EL (cell line): ENCODE measurements at regions not wholly inside any gene's neighbourhood (a gene's known extent, or its start where the extent isn't known, plus 50 kb on each side); places are given as distances from the start of the nearest gene placed in this dataset.

Experiments
- DNase-seq: peaks from one replicate; pipeline ENCODE4 v3.0.0-alpha.2; 2016

- DNase-seq = no peak
These were observed 187.1 kb downstream of the BCOR start for GRCh38 chrX:39910651-39911050.

- no peak for DNase-seq
These were observed 186.4 kb downstream of the BCOR start for GRCh38 chrX:39911278-39911897.

GRCh38 chrX:39912126-39912525 lies 185.6 kb downstream of the BCOR start:
- DNase-seq = no peak

DNA sequence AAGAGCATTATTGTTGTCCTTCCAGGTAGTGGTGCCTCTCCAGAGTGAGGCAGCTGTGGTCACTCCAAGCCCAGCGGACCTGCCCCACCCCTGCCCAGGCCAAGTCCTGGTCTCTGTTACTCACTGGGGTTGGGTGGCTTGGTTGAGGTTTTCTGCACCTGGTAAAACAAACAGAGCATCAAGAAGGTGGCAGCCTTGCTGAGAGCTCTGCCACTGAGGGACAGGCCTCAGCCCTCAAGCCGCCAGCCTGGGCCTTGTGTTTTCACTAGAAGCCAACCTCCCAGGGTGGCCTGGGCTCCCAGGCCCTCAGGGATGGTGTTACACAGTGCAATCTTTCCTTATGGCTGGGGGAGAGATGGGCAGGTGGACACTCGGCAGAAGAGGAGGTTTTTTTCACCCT lies 182.7 kb downstream of the BCOR start:
- DNase-seq = no peak

GRCh38 chrX:39915596-39915995 lies 182.2 kb downstream of the BCOR start:
- DNase-seq = no peak

- DNase-seq = no peak
These were observed 175.9 kb downstream of the BCOR start for GRCh38 chrX:39921838-39922237.

DNA sequence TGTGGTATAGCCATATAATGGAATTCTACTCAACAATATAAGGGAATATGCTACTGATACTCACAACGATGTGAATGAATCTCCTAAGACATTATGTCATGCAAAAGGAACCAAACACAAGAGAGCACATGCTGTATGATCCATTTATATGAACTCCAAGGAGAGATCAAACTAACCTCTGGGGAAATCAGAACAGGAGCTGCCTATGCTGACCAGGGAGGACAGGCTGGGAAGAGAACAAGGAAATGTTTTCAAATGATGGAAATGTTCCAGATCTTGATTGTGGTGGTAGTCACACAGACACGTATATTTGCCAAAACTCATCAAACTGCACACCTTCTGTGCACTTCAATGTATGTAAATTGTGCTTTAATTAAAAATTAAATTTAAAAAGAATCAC lies 175.3 kb downstream of the BCOR start:
- no peak for DNase-seq

DNA sequence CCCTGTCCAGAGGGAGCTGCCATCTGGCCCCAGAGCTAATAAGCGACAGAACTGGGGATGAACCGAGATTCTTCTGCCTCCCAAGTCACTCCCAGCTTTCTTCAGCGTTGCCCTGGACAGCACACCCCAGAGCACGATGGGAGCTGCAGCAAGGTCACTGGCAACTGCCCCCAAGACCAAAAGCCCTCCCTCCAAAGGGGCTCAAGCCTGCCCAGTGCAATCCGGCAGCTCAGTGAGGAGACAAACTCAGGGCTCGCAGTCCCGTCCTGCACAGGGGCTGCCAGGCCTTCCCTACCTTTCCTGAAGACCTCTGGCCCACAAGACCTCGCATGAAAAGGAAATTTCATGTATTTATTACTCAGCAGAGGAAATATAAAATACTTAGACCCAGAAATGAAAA lies 174.8 kb downstream of the BCOR start:
- DNase-seq = no peak

DNA sequence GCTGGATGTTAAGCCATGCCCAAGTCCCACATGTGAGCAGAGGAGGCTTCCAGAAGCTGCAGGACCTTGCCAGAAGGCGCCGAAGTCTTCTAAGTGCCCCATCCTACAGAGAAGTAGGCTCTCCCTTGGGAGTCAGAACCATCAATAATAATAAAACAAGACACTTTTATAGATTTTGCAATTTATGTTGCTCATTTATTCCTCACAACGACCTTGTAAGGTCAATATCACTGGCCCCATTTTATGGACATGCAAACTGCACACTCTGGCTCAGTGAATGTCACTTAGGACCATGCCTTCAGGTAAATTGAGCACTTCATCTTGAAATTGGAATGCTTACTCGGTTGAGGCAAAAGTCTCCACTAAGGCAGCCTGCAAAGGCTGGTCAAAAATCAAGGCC lies 170.4 kb downstream of the BCOR start:
- no peak for DNase-seq

DNA sequence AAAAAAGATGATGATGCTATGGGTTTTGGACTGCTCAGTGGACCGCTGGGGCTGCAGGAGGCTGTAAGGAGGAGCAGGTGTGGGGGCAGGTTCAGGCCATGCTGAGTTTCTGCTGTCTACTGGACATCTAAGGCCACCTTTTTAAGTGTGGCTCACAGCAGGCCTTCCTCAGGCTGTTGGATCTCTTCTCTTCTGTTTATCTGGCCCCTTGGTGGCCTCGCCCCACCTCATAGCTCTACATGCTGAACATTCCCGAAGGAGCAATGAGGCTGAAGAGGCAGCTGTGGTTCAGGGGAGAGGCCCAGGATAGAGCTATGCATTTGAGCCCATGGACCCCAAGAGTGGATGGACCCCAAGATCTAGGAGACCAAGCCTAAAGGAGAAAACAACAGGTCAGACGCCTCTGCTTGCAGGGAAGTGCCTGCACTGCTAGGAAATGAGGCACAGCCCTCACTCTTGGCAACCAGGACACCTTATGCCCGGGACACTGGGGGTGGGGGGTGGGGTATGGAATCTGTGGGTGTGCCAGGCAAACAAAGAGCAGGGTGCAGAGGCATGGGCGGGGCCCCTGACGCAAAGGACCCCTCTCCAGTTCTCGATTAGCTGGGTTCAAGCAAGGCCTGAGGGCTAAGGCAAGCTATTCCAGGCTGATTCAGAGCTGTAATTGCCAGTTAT lies 168.9 kb downstream of the BCOR start:
- no peak for DNase-seq

DNA sequence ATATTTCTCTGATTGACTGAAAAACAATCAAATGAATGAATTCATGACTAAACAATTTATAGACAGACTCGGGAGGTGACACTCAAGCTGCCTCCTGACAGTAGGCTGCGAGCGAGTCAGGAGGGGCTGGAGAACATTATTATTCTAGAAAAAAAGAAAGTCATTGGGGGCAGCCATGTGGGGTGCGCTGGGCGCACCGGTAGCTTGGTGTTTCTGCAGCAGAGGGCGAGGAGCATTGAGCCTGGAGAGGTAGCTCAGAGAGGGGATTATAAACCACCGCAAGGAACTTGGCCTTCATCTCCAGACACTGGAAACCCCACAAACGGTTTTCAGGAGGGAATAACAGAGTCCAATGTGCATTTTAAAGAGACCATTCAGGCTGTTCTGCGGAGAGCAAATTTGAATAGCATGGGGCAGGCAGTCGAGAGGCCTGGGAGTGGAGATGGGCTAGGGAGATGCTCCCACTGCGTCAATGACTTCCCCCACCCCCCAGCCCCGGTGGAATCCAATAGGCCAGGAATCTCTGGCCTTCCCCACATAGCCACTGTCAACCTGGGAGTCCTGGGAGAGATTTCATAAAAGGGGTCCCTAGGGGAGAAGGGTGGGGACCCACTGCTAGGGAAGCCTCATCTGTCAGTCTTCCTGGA lies 168.3 kb downstream of the BCOR start:
- no peak for DNase-seq

- no peak for DNase-seq
These were observed 166.8 kb downstream of the BCOR start for GRCh38 chrX:39930786-39931528.

DNA sequence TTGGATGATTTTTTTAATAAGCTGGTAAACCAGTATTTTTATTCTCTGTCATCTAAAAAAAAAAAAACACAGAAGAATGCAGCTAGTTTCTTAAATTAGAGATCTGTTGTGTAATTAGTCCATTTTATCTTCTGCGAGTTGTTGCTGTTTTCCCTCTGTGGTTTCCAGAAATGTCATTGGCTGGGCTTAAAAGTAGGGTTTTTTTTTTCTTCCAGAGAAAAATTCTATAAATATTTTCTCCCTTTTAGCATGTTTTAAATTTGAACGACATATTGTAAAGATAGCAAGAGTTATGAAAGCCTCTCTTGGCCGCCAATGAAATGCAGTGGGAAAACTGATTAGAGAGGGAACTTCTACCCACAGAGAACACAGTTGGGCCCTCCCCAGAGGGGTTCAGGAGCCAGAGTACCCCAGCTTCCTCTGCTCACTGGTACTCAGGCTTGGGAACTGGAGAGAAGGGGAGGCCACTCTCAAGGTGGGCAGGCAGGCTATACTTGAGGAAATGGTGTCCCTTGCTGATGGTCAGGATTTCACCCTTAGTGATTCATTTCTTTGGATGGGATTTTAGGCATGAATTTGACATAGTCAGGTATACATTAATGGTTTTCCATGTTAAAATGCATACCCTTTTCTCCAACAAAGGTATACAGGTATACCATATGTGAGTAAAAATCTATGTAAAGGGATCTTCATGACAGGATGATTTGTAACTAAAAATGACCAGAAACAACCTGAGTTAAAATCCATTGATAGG lies 166.1 kb downstream of the BCOR start:
- no peak for DNase-seq

DNA sequence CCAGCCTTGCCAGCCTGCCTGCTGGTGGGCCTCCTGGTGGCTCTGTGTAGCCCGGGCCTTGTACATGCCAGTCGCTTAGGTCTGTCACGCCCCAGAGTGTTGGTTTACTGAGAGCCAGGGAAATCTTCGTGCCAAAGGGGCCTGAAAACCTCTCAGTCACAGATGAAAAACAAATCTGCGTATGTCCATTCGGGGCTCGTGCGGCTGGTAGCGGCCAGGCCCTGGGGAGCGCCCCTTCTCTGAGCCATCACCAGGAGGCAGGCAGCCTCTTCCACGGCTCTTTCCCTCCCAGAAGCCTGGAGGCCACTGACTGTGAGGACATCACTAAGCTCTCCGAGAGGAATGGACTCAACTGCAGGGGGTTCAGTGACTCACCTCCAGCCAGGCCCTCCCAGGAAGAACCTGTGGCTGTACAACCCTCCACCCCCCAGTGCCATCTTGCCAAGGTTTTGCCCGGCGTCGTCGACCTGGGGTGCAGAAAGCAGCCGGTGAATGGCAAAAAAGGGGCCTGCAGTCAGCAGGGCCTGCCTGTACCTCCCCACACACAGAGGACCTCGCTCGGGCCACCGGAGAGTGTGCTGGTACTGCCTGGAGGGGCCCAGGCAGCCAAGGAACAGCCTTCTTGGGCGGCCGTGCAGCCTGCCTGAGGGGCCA lies 162.2 kb downstream of the BCOR start:
- no peak for DNase-seq

DNA sequence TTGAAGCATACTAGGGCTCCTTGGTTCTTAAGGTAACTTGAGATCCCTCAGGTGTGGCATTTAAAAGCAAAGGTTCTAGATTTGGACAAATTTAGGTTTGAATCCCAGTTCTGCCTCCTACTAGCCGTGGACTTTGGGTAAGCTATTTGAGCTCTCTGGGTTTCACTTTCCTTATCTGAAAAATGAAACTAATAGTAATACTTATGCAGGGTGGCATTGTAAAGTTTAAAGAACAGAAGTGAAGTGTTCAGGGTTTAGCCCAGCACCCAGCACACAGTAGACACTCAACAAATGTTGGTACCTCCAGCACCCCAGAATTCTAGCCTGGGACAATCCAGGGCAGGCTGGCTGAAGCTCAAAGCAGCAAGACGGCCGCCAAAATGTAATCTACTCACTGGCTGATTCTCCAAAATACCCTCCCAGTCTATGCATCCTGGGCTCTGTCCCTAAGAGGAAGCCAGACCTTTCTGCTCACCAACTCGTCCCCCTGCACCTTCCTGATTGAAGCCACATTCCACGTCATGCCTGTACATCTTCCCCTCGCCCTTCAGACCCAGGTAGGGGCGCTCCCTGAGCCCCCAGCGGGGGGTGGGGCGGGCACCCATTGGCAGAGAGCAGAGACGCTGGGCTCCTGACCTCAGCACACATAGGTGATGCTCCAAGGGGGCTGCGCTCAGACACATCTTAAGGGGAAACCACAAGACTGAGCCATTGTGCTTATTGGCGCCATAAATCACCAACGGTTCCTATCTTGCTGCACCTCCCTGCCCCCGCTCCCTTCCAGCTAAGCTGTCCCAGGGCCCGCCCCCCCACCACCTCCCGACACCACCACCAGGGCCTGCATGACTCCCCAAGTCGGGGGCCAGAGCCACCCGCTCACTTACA lies 160.6 kb downstream of the BCOR start:
- DNase-seq = no peak

DNA sequence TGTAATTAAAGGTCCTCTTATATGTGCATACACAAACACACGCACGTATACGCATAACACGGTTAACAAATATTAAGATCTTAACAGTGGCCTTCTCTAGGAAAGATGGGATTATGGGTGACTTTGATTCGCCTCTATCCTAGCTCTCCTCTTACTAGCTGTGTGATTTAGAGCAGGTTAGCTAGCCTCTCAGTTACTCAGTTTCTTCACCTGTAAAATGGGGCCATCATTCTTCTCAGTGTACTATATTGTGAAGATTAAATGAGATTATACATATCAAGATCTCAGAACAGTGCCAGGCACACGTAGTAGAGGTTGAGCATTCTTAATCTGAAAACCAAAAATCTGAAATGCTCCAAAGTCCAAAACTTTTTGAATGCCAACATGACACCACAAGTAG lies 159.3 kb downstream of the BCOR start:
- DNase-seq = no peak

DNA sequence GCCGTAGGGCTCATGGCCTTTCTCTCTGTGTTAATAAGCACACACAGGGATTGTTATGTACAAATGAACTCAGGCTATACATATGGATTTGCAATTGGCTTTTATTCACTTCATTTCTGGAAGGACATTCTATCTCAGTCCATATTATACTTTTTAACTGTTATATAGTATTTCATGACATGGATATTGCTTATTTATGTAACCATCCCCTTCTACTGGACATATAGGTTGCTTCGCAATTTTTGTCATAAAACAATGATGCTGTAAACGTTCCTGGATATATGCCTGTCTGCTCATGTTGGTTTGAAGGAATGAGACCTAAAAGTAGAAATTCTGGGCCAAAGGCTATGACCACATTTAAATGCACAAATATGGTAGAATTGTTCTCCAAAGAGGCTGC lies 158.1 kb downstream of the BCOR start:
- DNase-seq = no peak

DNA sequence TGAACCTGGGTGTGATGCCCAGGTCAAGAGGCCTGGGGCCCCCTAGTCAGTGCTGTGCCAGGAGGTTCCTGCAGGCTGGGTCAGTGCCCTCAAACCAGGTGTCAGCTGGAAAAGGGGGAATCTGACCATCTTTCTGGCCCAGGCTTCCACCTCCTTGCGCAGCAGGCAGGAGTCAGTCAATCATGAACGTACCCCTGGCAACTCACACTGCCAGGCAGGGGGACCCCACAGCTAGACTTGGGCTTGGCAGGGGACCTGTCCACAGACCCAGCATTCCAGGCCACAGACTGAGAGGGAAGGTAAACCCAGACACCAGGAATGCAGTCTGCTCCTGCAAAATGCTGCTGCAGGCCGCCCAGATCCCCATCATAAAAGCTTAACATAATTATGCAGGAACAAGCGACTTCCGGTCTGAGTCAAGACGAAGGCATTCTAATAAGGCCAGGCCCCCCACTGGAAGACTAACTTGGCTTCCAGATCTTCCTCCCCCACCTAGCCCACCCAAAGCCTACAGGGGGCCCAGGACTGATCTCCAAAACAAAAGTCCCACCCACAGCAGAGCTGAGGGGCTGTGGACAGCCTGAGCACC lies 156.3 kb downstream of the BCOR start:
- DNase-seq = peak; percentile 36

DNA sequence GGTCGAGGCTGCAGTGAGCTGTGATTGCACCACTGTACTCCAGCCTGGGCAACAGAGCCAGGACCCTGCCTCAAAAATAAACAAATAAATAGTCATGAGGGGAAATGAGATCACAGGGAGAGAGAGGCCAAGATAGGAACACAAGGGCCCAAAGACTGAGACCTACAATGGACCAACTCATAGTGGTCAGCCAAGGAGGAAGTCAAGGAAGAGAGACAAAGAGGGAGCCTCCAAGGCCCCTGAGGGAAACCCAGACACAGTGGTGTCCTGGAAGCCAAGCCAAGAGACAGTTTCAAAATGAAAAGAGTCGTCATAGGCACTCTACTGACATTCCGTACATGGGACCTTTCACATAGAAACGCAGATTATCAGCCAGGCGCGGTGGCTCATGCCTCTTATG lies 153.3 kb downstream of the BCOR start:
- DNase-seq = no peak

DNA sequence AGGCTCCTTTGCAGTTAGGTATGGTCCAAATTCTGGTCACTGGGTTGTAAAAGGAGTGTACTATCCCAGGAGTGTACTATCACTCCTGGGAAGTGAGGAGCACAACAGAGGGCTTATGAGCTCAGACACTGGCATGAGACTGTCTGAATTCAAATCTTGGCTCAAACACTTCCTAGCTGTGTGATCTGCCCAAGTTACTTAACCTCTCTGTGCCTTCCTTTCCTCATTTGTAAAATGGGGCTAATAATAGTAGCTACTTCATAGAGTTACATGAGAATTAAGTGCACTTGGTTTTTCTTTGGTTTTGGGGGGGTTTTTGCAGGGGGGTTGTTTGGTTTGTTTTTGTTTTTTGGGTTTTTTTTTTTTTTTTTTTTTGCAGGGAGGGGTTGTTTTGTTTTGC lies 152.0 kb downstream of the BCOR start:
- DNase-seq = no peak

- DNase-seq = peak; percentile 82
These were observed 150.9 kb downstream of the BCOR start for GRCh38 chrX:39946822-39947221.
